Activated gamma-delta T cell treated with anti-CD3 and anti-CD28 coated beads, Interleukin-2, amount 50 U/mL, for 16 hours (primary cell): ENCODE measurements at regions not wholly inside any gene's neighbourhood (a gene's known extent, or its start where the extent isn't known, plus 50 kb on each side); places are given as distances from the start of the nearest gene placed in this dataset.
"Not testable (repeated sequence)": the region's sequence is repeated elsewhere in the genome, so short reads cannot be mapped to it uniquely, and the experiment has no call there.

Experiments used
- DNase-seq: peaks from one replicate; pipeline ENCODE4 v3.0.0-alpha.2; 2020; ENCODE audit warnings: low read depth

GRCh38 chr15:95134431-95135110, 903.2 kb downstream of the MCTP2 start:
- no peak for DNase-seq

GRCh38 chr15:95138604-95139270, 907.4 kb downstream of the MCTP2 start:
- no peak for DNase-seq

- DNase-seq: no peak
These were observed 910.1 kb downstream of the MCTP2 start for GRCh38 chr15:95141486-95141885.

GRCh38 chr15:95142531-95142930, 911.2 kb downstream of the MCTP2 start:
- no peak for DNase-seq

DNA sequence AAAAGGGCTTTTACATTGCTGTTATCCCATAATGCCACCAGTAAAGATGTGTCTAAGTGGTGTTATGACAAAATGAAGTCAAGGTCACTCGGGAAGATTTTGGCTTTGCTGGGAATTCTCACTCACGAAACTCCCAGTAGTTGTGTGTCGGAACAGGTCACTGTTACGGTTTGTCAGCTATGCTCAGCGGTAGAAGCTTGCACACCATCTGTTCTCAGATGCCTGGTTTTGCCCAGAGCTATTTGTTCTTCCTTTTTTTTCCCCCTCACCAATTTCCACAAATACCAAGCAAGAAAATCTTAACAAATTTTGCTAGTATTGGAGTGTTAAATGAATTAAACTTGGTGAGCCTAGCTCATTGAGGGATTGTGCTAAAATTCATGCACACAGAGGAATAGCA, 915.1 kb downstream of the MCTP2 start:
- no peak for DNase-seq

- DNase-seq: no peak
These were observed 916.8 kb downstream of the MCTP2 start for GRCh38 chr15:95148183-95148582.

DNA sequence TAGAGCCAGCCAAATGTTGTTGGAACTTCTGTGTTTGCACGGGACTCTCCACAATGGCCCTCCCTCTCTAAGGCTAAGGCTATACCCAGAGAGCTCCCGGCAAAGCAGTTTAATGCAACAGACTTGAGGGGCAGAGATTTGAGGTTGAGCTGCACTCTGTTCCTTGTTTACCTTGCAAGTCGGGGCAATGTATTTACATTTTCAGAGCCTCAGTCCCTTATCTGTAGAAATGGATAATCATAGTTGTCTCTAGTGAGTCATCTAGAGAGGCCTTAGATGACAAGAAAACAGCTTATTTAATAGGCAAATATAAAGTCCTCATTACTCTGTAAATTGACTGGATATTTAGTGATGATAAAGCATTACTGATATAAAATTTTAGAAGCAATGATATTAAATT, 917.7 kb downstream of the MCTP2 start:
- no peak for DNase-seq

DNA sequence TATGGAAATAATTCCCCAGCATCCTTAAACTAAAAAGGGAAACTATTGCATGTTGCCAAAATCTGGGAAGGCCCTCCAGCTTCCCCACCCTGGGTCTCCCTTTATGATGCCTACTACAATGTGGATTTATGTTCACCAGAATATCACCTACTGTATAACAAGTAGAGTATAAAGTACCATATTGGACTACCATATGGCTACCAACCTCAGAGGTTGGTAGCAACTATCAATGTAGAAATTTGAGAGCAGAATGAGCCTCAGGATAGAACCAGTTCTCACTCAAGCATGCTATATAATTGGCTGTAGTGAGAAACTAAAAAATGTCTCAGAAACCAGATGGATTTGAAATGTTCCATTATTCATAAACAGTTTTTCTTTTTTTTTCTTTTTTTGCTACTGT, 918.4 kb downstream of the MCTP2 start:
- no peak for DNase-seq

DNA sequence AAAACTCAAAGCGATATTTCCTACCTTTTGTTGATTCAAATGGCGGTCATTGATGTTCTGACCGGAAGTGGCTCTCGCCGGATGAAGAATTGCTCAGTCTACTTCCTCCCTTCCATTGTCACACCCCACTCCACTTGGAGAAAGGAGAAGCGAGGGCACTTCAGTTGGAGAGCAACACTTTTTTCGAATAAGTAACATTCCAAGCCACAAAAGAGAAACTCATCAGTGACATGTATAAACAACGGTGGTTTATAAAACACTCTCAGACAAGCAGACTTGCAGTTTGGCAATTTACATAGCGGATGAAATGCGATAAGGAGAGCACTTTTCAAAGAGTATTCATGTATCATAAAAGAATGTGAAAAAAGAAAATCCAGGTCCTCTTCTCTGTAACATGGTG, 919.1 kb downstream of the MCTP2 start:
- no peak for DNase-seq

DNA sequence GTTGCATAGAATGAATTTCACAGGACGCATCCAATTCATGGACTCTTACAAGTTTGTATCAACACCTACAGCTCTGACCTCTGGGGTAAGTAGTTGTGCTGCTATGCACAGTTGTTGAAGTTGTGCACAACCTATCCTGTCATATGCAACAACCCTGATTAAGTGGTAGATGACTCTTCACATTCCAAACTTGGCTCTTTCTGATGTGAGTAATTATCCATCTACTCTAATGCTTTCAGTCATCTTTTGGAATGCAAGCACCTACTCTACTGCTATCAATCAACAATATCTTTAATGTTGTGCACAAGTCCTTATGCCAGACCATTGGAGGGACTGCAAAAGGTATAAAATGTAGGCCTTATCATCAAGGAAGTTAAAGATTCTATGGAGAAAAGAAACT, 921.4 kb downstream of the MCTP2 start:
- no peak for DNase-seq

GRCh38 chr15:95153201-95153600, 921.8 kb downstream of the MCTP2 start:
- not testable (repeated sequence) for DNase-seq

- no peak for DNase-seq
These were observed 929.0 kb downstream of the MCTP2 start for GRCh38 chr15:95160316-95160715.

DNA sequence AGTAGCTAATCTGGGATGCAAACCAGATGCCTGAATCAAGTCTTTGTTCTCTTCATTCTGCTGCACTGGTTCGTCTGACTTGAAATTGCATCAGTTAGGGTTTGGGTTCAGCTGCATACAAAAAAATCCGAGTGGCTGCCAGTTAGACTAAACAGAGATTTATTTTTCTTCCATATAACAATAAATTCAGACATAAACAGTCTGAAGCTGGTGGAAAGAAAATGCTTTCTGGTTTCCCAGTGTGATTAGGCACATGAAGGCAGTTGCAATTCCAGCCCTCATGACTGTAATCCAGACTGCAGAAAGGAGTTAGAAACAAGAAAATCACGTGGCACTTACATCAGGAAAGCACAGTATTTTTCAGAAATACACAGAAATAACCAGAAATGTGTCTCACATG, 930.7 kb downstream of the MCTP2 start:
- no peak for DNase-seq

DNA sequence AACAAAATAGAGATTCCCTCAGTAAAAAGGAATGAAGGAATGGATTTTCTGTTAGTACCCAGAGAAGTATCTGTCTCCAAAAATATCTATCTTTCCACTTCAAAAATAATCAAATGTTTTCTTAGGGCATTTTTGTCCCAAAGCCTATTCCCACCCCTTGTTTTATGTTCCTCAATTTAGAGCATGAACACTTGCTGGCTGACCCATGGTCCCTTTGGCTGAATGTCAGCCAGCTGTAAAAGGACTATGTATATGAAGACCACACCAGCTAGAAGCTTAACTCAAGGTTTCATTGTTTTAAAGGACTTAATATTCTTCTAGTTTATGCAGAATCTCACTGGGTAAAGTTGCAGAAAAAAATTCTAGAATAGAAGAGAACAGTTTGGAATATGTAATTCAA, 931.2 kb downstream of the MCTP2 start:
- DNase-seq: no peak

GRCh38 chr15:95162967-95163531, 931.7 kb downstream of the MCTP2 start:
- DNase-seq: no peak

- DNase-seq: no peak
These were observed 936.8 kb downstream of the MCTP2 start for GRCh38 chr15:95168152-95168551.

GRCh38 chr15:95168951-95169431, 937.6 kb downstream of the MCTP2 start:
- DNase-seq: no peak

DNA sequence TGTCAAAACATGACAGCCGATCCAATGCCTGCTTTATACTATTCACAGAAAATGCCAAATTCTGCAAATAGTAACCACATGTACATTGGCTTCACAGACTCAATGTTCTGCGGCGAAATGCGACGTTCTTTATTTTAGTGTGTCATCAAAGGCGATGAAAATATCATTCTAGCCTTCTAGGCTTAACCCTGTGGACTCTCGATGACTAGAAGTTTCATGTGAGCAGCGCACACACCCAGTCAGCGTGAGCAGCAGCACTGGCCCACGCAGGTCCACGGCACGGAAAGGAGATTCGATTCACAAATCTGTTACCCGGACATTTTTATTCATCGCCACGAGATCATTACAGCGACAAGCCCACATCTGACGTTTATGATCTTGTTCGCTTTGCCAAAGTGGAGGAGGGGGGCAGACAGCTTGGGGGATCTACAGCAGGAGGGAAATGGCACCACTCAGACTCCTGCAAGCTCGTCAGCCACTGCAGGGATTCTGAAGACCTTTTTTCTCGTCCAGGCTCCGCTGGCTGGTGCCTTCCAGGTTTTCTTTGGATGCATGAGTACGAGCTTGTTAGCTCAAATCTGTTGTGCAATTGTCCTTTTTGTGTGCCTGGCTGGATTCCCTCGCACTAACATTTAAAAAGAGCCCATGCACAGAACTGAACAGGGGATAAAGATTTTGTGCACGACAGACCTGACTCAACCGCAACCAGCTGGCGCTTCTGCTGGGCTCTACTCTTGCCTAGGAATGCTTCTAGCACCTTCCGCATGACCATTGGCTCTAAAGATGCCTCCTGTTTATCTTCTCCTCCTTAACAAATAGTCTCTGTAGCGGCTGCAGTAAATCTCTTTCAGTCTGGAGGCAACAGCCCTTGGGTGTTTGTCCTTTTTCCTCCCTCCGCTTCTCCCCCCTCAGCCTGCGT, 938.4 kb downstream of the MCTP2 start:
- no peak for DNase-seq

GRCh38 chr15:95170561-95171380, 939.4 kb downstream of the MCTP2 start:
- DNase-seq: no peak

GRCh38 chr15:95171564-95171963, 940.2 kb downstream of the MCTP2 start:
- no peak for DNase-seq
